Hematopoietic multipotent progenitor cell treated with erythropoietin and hydrocortisone succinate and interleukin-3 and kit ligand, for 4 days (in vitro differentiated cells): ENCODE measurements at regions not wholly inside any gene's neighbourhood (a gene's known extent, or its start where the extent isn't known, plus 50 kb on each side); places are given as distances from the start of the nearest gene placed in this dataset.
"Not testable (repeated sequence)": the region's sequence is repeated elsewhere in the genome, so short reads cannot be mapped to it uniquely, and the experiment has no call there.

Source experiments
- DNase-seq: peaks from one replicate; pipeline ENCODE4 v3.0.0-alpha.2; 2015

DNA sequence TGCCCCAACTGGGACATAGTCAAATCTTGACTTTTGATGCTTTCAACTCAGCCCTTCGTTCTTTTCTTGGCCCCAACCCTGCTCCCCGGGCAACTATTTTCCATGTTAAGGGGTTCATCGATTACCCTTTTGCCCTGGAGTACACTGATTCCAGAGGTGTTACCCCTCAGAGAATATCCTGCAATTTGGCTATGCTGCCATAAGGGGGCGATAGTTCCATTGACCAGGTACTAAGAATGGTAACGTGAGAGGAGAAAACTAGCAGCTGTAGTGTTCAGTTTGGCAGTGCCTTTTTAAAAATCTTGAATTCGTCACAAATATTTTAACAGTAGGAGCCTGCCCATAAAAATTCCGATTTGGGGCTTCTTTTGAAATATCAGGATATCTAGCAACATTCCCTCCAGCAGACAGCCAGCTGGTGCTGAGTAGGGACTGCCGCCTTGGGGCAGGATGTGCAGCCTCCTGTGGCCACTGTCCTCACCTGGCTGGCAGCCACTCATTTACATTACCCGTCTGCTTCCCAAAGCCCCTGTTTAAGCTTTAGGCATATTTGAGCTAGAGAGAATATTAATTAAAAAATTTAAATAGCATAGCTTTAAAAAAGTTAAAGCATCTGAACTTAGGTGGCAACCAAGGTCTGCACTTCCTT is 146.3 kb upstream of the SKOR2 start:
- DNase-seq = peak; percentile 45

DNA sequence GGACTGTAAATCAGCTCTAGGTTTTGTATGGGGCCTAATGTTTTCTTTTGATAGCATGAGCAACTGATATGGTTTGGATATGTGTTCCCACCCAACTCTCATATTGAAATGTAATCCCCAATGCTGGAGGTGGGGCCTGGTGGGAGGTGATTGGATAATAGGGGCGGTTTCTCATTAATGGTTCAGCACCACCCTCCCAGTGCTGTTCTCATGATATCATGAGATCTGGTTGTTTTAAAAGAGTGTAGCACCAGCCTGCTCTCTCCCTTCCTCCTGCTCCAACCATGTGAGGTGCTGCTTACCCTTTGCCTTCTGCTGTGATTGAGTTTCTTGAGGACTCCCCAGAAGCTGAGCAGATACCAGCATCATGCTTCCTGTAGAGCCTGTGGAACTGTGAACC is 140.2 kb upstream of the SKOR2 start:
- DNase-seq = no peak

- no peak for DNase-seq
Measured at GRCh38 chr18:47390410-47391024, 139.1 kb upstream of the SKOR2 start.

DNA sequence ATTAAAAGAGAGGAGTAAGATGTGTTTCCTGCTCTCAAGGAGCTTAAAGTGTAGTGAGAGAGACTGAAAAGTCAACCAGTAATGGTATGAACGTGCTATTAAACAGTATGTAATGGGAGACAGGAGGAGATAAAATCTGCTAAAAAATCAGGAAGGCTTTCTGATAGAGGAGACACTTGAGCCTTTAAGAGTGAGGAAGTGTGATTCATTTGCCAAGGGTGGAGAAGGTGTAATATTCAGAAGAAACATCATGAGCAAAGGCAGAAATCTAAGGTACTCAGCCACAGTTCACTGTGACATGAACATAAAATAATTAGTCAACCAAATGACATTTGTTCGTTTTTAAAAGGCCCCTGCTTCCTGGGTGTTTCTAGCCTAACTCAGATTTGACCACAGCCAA is 137.8 kb upstream of the SKOR2 start:
- DNase-seq = no peak

- DNase-seq = no peak
Measured at GRCh38 chr18:47387864-47388263, 136.4 kb upstream of the SKOR2 start.

GRCh38 chr18:47383729-47384128 is 132.3 kb upstream of the SKOR2 start:
- no peak for DNase-seq

GRCh38 chr18:47381975-47382570 is 130.6 kb upstream of the SKOR2 start:
- DNase-seq = no peak

GRCh38 chr18:47380153-47380552 is 128.7 kb upstream of the SKOR2 start:
- DNase-seq = no peak

- DNase-seq = no peak
Measured at GRCh38 chr18:47373465-47373864, 122.0 kb upstream of the SKOR2 start.

DNA sequence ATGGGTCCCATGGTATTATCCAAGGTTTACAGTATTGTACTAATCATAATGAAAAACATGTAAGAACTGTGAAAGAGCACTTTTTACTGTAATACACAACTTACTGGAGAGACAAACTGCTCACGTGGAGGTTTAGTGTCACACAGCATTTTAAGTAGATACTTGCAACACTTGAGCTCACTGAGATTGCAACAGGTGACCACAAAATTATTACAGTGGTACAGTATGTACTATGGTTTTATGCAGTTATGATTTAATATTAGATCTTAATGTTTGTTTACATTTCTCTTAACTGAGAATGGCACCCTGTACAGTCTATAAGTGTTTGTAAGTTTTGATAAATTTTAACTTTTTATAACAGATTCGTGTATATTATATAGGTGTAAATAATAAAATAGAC is 118.6 kb upstream of the SKOR2 start:
- DNase-seq = no peak

GRCh38 chr18:47354061-47354460 is 102.6 kb upstream of the SKOR2 start:
- DNase-seq = not testable (repeated sequence)

- DNase-seq = no peak
Measured at GRCh38 chr18:47346016-47346415, 94.6 kb upstream of the SKOR2 start.

DNA sequence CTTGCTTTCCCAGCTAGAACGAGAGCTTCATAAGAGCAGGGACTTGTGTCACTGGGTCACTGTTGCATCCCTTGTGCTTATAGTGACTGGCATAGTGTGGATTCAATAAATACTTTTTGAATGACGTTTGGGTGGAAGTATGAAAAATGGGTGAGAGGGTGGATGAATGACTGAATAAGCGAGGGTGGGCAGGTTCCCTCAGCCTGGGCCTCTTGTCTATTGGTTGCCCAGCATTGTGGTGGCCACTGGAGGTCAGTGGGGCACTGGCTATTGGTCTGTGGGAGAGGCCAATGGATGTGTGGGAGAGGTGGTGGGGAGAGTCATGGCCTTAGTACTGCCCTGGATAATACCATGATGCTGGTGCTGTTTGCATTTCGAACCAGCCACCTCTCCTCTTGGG is 93.8 kb upstream of the SKOR2 start:
- DNase-seq = no peak

GRCh38 chr18:47343291-47343690 is 91.8 kb upstream of the SKOR2 start:
- no peak for DNase-seq

DNA sequence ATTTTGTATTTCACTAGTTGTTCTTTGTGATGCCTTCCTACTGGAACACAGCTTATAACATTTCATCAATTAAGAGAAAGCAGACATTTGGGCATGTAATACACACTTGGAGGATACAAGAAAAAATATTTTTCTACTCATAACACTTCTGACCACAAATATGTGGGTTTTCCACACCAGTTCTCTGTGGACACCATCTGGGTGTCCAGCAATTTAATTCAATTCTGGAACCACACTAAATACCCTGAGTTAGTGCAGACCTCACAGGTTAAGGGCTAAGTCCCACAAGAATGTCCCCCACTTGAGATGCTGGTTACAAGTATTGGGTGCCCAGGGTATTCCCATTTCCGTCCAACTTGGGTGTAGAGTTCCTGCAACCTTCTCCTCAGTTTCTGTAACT is 91.1 kb upstream of the SKOR2 start:
- DNase-seq = no peak

- DNase-seq = no peak
Measured at GRCh38 chr18:47341678-47342077, 90.2 kb upstream of the SKOR2 start.

GRCh38 chr18:47334966-47335365 is 83.5 kb upstream of the SKOR2 start:
- no peak for DNase-seq

GRCh38 chr18:47333926-47334635 is 82.6 kb upstream of the SKOR2 start:
- DNase-seq = no peak

- DNase-seq = no peak
Measured at GRCh38 chr18:47331641-47332040, 80.2 kb upstream of the SKOR2 start.

DNA sequence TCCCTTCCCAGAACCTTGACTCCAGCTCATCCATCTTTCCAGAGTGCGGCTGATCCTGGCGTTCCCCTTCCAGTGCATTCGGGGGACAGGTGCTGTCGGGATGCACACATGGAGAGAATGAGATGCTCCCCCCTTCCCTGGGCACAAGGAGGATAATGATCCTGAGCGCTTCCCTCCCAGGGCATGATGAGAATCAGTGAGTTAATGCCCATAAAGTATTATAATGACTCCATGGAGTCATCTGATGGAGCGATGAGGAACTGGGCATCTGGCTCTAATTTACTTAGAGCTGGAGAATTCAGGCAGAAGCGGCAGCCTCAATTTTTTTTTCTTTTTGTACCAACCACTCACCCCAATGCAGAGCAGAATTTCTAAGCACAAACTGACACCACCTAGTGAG is 79.6 kb upstream of the SKOR2 start:
- DNase-seq = no peak

DNA sequence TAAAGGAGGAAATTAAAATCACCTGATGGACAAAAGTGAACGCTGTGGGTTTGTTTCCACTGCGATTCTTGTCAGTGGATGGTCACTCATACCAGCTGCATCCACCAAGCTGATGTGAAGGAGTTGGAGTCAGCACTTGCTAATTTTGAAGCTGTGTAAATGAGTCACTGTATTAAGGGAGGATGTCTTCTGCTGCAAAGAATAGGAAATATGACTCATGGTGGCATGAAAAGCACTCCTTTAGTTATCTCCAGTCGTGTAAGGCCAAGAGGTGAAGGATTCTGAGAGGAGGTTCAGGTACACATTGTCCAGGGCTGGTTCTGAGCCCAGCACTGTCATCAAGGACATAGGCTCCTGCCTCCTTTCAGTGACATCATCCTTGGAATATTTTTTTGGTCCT is 71.7 kb upstream of the SKOR2 start:
- no peak for DNase-seq

- no peak for DNase-seq
Measured at GRCh38 chr18:47321815-47322214, 70.4 kb upstream of the SKOR2 start.

DNA sequence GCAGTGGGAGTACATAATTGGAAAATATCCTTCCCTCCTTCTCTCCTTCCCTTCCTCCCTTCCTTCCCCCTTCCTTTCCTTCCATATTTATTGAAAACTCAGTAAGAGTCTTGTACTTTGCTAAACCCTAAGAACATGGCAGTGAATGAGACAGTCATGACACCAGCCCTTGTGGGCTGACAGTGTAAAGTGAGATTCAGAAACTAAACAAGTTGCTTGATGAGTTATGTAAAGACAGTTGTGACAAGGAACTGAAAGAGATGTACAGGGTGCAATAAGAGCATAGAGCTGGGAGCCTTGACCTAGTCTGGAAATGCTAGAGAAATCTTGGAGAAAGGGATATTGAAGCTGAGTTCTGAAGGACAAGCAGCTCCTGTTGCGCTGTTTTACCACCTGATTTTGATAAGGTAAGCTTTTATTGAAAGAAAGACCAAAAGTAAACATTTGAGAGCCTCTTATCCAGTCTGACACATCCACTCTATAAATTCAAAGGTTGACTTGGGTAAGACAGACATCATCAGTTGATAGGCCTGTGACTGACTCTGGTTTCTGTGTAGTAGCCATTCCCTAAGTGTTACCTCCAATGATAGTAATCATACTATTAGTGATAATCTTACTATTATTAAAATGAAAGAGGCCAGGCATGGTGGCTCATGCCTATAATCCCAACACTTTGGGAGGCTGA is 66.5 kb upstream of the SKOR2 start:
- no peak for DNase-seq
